Neuronal stem cell (in vitro differentiated cells): ENCODE measurements at regions not wholly inside any gene's neighbourhood (a gene's known extent, or its start where the extent isn't known, plus 50 kb on each side); places are given as distances from the start of the nearest gene placed in this dataset.

Experiments used
- DNase-seq: peaks from one replicate; pipeline ENCODE4 v3.0.0-alpha.2; 2013; ENCODE audit warnings: low spot score
- H2AFZ ChIP-seq: one replicate; pipeline ENCODE4 v1.6.1; 2013; ENCODE audit warnings: mild to moderate bottlenecking, low read length, inconsistent platforms
- H2AK5ac ChIP-seq: 2 replicates; pipeline ENCODE4 v1.6.1; 2013; ENCODE audit warnings: low read depth, mild to moderate bottlenecking, inconsistent platforms, low read length, moderate library complexity, mixed read lengths
- H2BK120ac ChIP-seq: 2 replicates; pipeline ENCODE4 v1.6.1; 2013; ENCODE audit warnings: low read depth, mild to moderate bottlenecking, inconsistent platforms, low read length, moderate library complexity, mixed read lengths
- H2BK12ac ChIP-seq: one replicate; pipeline ENCODE4 v1.6.1; 2013; ENCODE audit warnings: low read length, inconsistent platforms
- H2BK15ac ChIP-seq: 2 replicates; pipeline ENCODE4 v1.6.1; 2013; ENCODE audit warnings: mild to moderate bottlenecking, low read length, inconsistent platforms, mixed read lengths
- H2BK5ac ChIP-seq: one replicate; pipeline ENCODE4 v1.6.1; 2013; ENCODE audit warnings: inconsistent platforms, mild to moderate bottlenecking, low read length, moderate library complexity
- H3K14ac ChIP-seq: one replicate; pipeline ENCODE4 v1.6.1; 2013; ENCODE audit warnings: low read length, inconsistent platforms
- H3K18ac ChIP-seq: 2 replicates; pipeline ENCODE4 v1.6.1; 2013; ENCODE audit warnings: low read length, inconsistent platforms
- H3K23ac ChIP-seq: 2 replicates; pipeline ENCODE4 v1.6.1; 2013; ENCODE audit warnings: low read depth, mild to moderate bottlenecking, mixed read lengths, low read length, inconsistent platforms; ENCODE audit not compliant: poor library complexity
- H3K27ac ChIP-seq: replicated peaks from 3 replicates; pipeline ENCODE4 v1.5.1; 2013; ENCODE audit warnings: low read length, inconsistent platforms
- H3K27me3 ChIP-seq, 3 experiments: 2 replicates each; pipeline ENCODE4 v1.6.1; 2013; ENCODE audit warnings: low read length in 3 of 3, mild to moderate bottlenecking in 2 of 3, inconsistent platforms in 1 of 3, low read depth in 1 of 3, mixed read lengths in 1 of 3, moderate library complexity in 1 of 3; ENCODE audit not compliant: control insufficient read depth in 3 of 3, insufficient read depth in 3 of 3
- H3K36me3 ChIP-seq, 2 donors: replicated peaks in 1 of 2; 2 replicates each; pipeline ENCODE4 v1.6.1; 2013; ENCODE audit warnings: low read length in 2 of 2; ENCODE audit not compliant: control insufficient read depth in 2 of 2, insufficient read depth in 2 of 2
- H3K4ac ChIP-seq: 2 replicates; pipeline ENCODE4 v1.6.1; 2013; ENCODE audit warnings: inconsistent platforms, mild to moderate bottlenecking, low read length, moderate library complexity
- H3K4me1 ChIP-seq, 2 donors: 1 replicate in 1 of 2; 2 replicates in 1 of 2; pipeline ENCODE4 v1.6.1; 2013; ENCODE audit warnings: low read length in 2 of 2, low read depth in 1 of 2; ENCODE audit not compliant: control insufficient read depth in 2 of 2, insufficient read depth in 1 of 2
- H3K4me2 ChIP-seq: one replicate; pipeline ENCODE4 v1.6.1; 2013; ENCODE audit warnings: mild to moderate bottlenecking, low read length, inconsistent platforms; ENCODE audit not compliant: insufficient read depth, poor library complexity, severe bottlenecking
- H3K4me3 ChIP-seq, 2 donors: 2 replicates each; pipeline ENCODE4 v1.5.1; 2013; ENCODE audit warnings: low read length in 2 of 2, mild to moderate bottlenecking in 2 of 2, inconsistent platforms in 1 of 2, moderate library complexity in 1 of 2
- H3K79me1 ChIP-seq: one replicate; pipeline ENCODE4 v1.6.1; 2013; ENCODE audit warnings: low read depth, mild to moderate bottlenecking, inconsistent platforms, low read length, moderate library complexity
- H3K9ac ChIP-seq: one replicate; pipeline ENCODE4 v1.6.1; 2013; ENCODE audit warnings: mild to moderate bottlenecking, low read depth, low read length, inconsistent platforms; ENCODE audit not compliant: poor library complexity
- H3K9me3 ChIP-seq, 2 donors: replicated peaks in 1 of 2; 2 replicates each; pipeline versions ENCODE3 to v1.6.1; 2013; ENCODE audit warnings: low read length in 2 of 2, mild to moderate bottlenecking in 2 of 2, inconsistent platforms in 1 of 2, low read depth in 1 of 2, mixed read lengths in 1 of 2, moderate library complexity in 1 of 2; ENCODE audit not compliant: control insufficient read depth in 2 of 2, insufficient read depth in 1 of 2
- H4K8ac ChIP-seq: one replicate; pipeline ENCODE4 v1.6.1; 2013; ENCODE audit warnings: low read depth, mild to moderate bottlenecking, inconsistent platforms, low read length, moderate library complexity
- H4K91ac ChIP-seq: one replicate; pipeline ENCODE4 v1.6.1; 2013; ENCODE audit warnings: low read length, low read depth, mild to moderate bottlenecking, inconsistent platforms; ENCODE audit not compliant: poor library complexity
- WGBS, 2 donors: extraction: QIAGEN DNeasy Blood & Tissue Kit; methylation state at CpG; one replicate each; pipeline ENCODE4 v1.1.7; 2013; ENCODE audit warnings: missing lambda C conversion rate in 2 of 2, mixed read lengths in 1 of 2; ENCODE audit not compliant: insufficient read length in 2 of 2, insufficient replicate concordance in 1 of 2; ENCODE audit errors: extremely low coverage in 2 of 2; 5-methylcytosine and 5-hydroxymethylcytosine counted together

DNA sequence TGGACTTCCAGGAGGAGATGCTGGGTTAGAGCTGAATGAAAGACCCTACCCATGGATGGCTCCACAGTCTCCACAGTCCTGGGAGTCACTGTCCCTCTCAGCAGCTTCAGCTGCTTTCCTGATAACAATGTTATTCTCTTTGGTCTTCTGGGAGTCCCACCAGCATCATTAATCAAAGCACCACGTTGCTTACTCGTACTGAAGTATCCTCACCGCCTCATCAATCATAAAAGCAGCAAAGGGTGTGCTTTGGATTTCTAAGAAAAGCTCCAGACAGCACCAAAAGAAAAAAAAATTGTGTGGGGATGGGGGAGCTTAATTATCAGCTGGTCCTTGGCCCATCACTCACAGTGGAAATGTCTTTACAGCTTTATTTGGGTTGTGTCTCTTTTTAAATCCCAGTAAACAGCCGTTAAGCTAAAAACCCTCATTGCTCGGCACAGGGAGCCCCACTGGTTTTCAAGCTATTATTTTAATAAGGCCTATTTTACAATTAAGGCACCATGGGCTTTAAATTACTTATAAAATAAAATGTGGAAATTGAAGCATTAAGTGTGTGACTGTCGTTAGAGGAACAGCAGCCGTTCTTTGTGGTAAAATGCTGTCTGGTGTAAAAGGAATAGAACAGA is 538.0 kb downstream of the EBF1 start:
- no CpG with 5 or more reads among the region's 7 CpGs for WGBS, 2 donors
- Histone ChIP-seq H3K36me3 (no peaks in the 10 kb centered on the region), H2BK12ac (no peak overlapping the region), H3K9me3 (no peaks in the 10 kb centered on the region), H3K27ac (no peak overlapping the region), H3K27me3 (no peaks in the 10 kb centered on the region), H3K18ac (no peak overlapping the region), H2BK120ac (no peak overlapping the region), H4K91ac (no peak overlapping the region), H3K23ac (no peak overlapping the region), H3K4me2 (no peak overlapping the region), H3K9ac (no peak overlapping the region), H4K8ac (no peak overlapping the region), H2AK5ac (no peak overlapping the region), H2BK5ac (no peak overlapping the region), H2AFZ (no peak overlapping the region), H3K4me3 (no peak overlapping the region), H3K4ac (no peak overlapping the region), H3K14ac (no peak overlapping the region), H3K4me1 (peaks cover 2 to 7% of the 10 kb centered on the region in 2 donors), H2BK15ac (no peak overlapping the region), H3K79me1 (no peaks in the 10 kb centered on the region)
- no peak for DNase-seq

DNA sequence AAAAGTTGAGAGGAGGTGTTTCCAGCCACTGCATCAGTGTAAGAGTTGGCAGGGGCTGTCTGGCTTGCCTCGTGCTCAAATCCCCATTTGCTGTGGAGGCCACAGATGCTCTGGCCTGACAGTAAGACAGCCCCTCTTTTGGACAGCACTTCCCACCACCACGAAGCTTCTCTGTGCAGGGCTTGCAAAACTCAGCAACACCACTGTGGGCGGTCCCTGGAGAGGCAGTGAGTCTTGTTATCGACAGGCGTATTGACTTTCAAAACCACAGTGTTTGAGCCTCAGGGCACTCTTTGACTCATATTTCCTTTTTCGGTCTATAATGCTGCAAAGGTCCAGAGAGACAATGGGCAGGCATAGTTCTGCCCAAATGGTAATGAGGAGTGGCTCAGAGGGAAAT is 539.5 kb downstream of the EBF1 start:
- Histone ChIP-seq H3K9me3 (no peaks in the 10 kb centered on the region), H3K18ac (peak overlapping the region; percentile 20), H3K27me3 (no peaks in the 10 kb centered on the region), H2BK120ac (no peak overlapping the region), H3K4ac (no peak overlapping the region), H4K8ac (no peak overlapping the region), H2BK12ac (no peak overlapping the region), H3K36me3 (no peaks in the 10 kb centered on the region), H3K27ac (no peak overlapping the region), H2BK5ac (no peak overlapping the region), H3K9ac (no peak overlapping the region), H4K91ac (no peak overlapping the region), H2AFZ (peak overlapping the region; percentile 70), H3K79me1 (no peaks in the 10 kb centered on the region), H2AK5ac (no peak overlapping the region), H3K4me3 (no peak overlapping the region), H3K14ac (no peak overlapping the region), H3K4me2 (no peak overlapping the region), H3K23ac (no peak overlapping the region), H2BK15ac (no peak overlapping the region), H3K4me1 (peaks cover 2 to 7% of the 10 kb centered on the region in 2 donors)
- DNase-seq: no peak
- WGBS, 2 donors: no CpG with 5 or more reads among the region's 6 CpGs

DNA sequence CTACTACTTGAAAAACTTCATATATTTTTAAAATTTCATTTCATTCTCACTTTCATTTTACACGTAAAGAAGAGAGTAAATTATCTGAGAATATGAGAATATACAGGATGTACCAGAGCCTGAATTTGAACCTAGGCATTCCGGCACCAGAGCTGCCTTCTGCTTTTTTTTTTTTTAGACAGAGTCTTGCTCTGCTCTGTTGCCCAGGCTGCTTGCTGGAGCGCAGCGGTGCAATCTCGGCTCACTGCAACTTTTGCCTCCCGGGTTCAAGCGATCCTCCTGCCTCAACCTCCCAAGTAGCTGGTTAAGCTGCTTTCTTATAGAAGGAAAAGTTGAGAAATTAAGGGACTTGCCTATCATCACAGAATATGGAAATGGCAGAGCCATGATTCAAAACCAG is 540.1 kb downstream of the EBF1 start:
- WGBS, 2 donors: no CpG with 5 or more reads among the region's 7 CpGs
- Histone ChIP-seq H3K9me3 (no peaks in the 10 kb centered on the region), H3K79me1 (no peaks in the 10 kb centered on the region), H3K23ac (no peak overlapping the region), H2BK15ac (no peak overlapping the region), H3K9ac (no peak overlapping the region), H2AFZ (no peak overlapping the region), H2BK120ac (no peak overlapping the region), H3K4ac (no peak overlapping the region), H3K27me3 (no peaks in the 10 kb centered on the region), H2BK5ac (no peak overlapping the region), H3K4me3 (no peak overlapping the region), H2AK5ac (no peak overlapping the region), H4K91ac (no peak overlapping the region), H2BK12ac (no peak overlapping the region), H3K27ac (no peak overlapping the region), H3K18ac (no peak overlapping the region), H3K36me3 (no peaks in the 10 kb centered on the region), H4K8ac (no peak overlapping the region), H3K14ac (no peak overlapping the region), H3K4me1 (peaks cover 2 to 7% of the 10 kb centered on the region in 2 donors), H3K4me2 (no peak overlapping the region)
- DNase-seq: no peak

DNA sequence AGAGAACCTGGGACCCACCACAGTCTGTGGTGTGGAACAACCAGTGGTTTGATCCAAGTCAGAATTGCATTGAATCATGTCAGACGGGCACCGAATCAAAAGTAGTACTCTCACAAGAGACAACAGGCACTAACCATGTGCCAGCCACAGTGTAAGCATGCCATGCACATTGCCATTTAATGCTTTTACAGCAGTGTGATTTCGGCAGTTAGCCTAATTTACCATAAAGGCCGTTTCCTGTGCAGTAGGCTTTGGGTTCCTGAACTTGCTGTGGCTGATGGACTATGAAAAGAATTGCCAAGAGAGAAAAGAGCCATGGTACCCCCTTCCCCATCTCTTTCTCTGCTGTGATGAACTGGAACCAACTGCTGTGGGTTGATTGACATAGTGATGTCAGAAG is 540.6 kb downstream of the EBF1 start:
- Histone ChIP-seq H3K14ac (no peak overlapping the region), H2BK12ac (no peak overlapping the region), H2BK5ac (no peak overlapping the region), H2AFZ (no peak overlapping the region), H3K9ac (no peak overlapping the region), H3K23ac (no peak overlapping the region), H3K27me3 (no peaks in the 10 kb centered on the region), H3K4me1 (peaks cover 2 to 7% of the 10 kb centered on the region in 2 donors), H3K79me1 (no peaks in the 10 kb centered on the region), H3K4me3 (no peak overlapping the region), H2AK5ac (no peak overlapping the region), H3K36me3 (no peaks in the 10 kb centered on the region), H3K4ac (no peak overlapping the region), H4K8ac (no peak overlapping the region), H3K4me2 (no peak overlapping the region), H4K91ac (no peak overlapping the region), H2BK15ac (no peak overlapping the region), H3K18ac (no peak overlapping the region), H3K27ac (no peak overlapping the region), H2BK120ac (no peak overlapping the region), H3K9me3 (no peaks in the 10 kb centered on the region)
- no CpG with 5 or more reads among the region's 4 CpGs for WGBS, 2 donors
- no peak for DNase-seq
